Stromal cell of bone marrow (primary cell): ENCODE measurements at regions not wholly inside any gene's neighbourhood (a gene's known extent, or its start where the extent isn't known, plus 50 kb on each side); places are given as distances from the start of the nearest gene placed in this dataset.
"Not testable (repeated sequence)": the region's sequence is repeated elsewhere in the genome, so short reads cannot be mapped to it uniquely, and the experiment has no call there.

Source experiments
- DNase-seq: peaks from one replicate; pipeline ENCODE4 v3.0.0-alpha.2; 2012; ENCODE audit warnings: low read depth

DNA sequence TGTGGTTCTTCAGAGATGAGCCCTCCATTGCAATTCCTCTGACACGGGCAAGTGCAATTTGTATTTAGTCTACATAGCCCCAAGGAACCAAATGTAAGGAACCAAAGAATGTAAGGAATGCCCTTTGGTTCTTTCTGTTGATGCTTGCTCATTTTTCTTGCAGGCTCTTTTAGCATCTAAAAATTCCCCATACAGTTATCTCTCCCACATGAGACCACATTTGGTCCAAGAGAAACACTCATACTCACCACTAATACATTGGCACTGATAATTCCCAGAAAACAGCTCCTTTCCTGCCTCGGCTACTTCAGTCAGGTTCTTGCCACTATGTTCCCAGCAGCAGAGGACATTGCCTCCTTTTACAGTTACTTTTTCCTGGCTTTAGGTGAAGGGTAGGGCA, 332.6 kb downstream of the AEBP2 start:
- DNase-seq: peak; percentile 68

- no peak for DNase-seq
These were observed 333.5 kb downstream of the AEBP2 start for GRCh38 chr12:19772776-19773175.

DNA sequence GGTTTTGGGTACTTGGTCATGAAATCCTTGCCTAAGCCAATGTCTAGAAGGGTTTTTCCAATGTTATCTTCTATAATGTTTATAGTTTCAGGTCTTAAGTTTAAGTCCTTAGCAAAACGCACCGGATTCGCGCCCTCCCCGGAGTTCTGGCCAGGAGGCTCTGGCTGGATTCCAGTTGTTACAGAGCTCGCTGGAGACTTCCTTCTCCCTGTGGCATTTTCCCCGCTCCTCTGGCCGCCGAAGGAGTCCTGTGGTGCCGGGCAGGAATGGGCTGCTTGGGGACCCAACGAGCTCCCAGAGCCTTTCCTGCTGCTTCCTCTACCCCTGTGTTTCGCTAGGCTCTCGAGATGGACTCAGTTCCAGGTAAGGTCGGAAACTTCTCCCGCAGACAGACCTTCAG, 335.9 kb downstream of the AEBP2 start:
- no peak for DNase-seq

GRCh38 chr12:19775976-19776375, 336.7 kb downstream of the AEBP2 start:
- not testable (repeated sequence) for DNase-seq

DNA sequence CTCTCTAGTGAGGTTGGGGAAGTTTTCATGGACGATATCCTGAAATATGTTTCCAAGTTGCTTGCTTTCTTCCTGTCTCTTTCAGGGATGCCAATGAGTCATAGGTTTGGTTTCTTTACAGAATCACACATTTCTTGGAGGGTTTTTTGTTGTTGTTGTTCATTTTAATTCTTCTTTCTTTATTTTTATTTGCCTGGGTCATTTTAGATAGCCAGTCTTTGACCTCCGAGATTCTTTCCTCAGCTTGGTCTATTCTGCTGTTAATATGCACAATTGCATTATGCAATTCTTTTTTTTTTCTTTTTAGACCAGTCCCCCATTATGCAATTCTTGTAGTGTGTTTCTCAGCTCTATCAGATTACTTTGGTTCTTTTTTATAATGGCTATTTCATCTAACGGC, 338.9 kb downstream of the AEBP2 start:
- peak; percentile 23 for DNase-seq

DNA sequence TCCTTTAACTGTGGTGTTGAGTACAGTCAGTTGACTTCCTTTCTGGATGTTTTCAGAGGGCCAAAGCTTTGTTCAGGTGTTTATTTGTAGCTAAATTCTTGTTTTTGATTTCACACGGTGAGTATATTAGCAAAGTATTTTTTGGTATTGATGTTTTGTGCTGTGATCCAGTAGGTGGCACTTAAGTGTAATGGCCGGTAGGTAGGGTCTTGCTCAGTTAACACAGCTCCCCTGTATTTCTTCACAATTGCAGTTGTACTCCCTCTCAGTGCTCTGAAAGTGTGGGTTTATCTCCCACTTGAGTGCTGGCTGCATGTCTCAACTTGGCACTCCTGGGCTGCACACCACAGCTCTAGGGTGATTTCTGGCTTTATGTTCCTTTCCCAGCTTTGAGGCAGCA, 339.5 kb downstream of the AEBP2 start:
- no peak for DNase-seq

GRCh38 chr12:19779395-19780056, 340.2 kb downstream of the AEBP2 start:
- DNase-seq: no peak

DNA sequence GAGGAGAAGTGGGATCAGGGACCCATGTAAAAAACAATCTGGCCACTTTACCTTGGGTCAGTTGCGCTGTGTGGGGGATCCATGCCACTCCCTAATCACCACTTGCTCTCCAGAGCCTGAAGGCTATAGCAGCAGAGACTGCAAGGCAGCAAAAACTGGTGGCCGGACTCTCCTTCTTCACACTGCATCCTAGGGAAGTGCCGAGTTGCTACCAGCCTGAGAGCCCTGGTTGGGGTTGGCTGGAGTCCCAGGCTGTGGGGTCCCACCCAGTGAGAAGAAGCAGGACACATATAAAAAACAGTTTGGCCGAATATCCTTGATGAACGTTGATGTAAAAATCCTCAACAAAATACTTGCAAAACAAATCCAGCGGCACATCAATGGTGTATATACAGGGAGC, 341.2 kb downstream of the AEBP2 start:
- no peak for DNase-seq

DNA sequence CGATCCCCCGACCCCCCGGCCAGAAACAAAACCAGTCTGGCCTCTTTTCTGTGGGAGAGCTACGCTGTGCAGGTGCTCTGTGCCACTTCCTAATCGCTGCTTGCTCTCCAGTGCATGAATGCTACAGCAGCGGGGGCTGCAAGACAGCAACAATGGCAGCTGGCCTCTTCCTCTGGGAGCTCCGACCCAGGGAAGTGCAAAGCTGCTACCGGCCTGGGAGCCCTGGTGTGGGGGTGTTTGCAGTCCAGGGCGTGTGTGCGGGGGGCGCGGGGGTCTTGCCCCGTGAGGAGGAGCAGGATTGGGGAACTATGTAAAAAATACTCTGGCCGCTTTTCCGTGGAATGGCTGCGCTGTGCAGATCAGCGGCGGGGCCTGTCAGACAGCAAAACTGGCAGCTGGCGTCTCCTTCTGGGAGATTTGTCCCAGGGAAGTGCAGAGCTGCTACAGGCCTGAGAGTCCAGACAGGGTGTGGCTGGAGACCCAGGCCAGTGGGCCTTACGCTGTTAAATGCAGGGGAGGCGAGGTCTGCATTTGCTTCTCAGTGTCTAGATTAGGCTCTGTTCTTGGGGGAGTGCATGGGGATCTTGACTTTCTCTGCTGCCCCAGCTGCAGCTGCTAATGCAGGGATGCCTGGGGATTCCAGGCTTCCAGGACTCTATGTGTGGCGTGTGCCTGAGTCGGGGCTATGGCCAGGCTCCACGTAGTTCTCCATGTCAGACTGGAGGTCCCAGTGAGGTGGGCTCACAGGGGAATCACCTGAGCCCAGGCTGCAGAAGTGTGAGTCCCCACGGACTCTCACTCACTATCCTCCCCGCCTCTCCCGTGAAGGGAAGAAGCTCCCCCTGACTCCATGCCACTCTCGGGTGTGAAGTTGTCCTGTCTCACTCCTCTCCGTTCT, 344.5 kb downstream of the AEBP2 start:
- no peak for DNase-seq

GRCh38 chr12:19792028-19792427, 352.7 kb downstream of the AEBP2 start:
- no peak for DNase-seq

- peak; percentile 13 for DNase-seq
These were observed 354.8 kb downstream of the AEBP2 start for GRCh38 chr12:19794116-19794515.

GRCh38 chr12:19799216-19799615, 359.9 kb downstream of the AEBP2 start:
- DNase-seq: peak; percentile 27

- peak; percentile 7 for DNase-seq
These were observed 360.8 kb downstream of the AEBP2 start for GRCh38 chr12:19799895-19800602.

GRCh38 chr12:19800884-19801283, 361.6 kb downstream of the AEBP2 start:
- peak; percentile 17 for DNase-seq

GRCh38 chr12:19801941-19802340, 362.6 kb downstream of the AEBP2 start:
- DNase-seq: no peak

- DNase-seq: no peak
These were observed 363.6 kb downstream of the AEBP2 start for GRCh38 chr12:19802915-19803314.

- DNase-seq: no peak
These were observed 365.4 kb downstream of the AEBP2 start for GRCh38 chr12:19804737-19805136.

DNA sequence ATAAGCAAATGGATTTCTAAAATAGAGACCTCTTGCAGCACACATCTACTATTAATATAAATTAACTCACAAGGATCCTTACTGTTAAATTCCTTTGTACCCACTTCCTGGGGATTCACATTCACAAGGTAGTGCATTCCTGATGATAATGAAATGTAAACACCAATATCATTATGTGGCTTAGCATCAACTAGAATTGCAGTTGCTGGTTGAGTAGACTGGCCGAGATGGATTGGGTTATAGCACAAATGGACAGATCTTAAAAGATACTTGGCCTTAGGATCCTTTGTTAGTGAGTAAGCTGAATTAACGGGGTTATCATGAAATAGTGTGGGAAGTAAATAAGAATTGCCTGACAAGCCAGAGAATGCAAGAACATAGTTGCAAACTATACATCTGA, 369.1 kb downstream of the AEBP2 start:
- DNase-seq: no peak

- DNase-seq: no peak
These were observed 370.9 kb downstream of the AEBP2 start for GRCh38 chr12:19810213-19810612.

- DNase-seq: no peak
These were observed 372.6 kb downstream of the AEBP2 start for GRCh38 chr12:19811922-19812321.

DNA sequence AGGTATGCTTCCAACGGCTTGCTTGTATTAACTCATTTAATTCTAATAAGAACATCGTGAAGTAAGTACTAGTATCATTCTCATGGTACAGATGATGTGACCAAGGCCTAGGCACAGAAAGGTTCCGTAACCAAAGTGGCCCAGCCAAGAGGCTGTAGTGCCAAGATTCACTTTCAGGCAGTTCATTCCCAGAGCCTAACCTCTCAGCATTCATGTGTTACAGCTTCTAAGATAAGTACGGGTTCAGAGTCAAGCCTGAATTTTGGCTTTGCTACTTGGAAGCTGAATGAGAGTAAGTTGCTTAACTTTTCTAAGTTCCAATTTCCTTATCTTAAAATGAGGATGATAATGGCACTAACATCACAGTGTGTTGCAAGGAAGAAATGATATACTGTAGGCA, 379.9 kb downstream of the AEBP2 start:
- DNase-seq: no peak

DNA sequence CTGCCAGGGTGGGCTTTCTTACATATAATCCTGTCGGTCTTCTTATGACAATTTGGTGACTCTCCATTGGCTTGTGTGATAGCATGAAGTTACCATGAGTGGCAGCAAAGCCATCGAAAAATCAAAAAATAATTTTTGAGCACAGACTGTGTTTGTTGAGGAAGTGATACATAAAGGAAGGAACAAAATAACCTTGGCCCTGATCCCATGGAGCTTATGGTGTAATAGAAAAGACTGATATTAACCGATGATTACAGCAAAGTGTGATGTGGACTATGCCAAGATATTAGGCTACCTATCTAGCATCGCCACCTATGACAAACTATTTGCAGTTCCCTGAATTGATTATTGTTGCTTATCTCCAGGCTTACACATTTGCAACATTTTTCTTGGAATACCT, 383.2 kb downstream of the AEBP2 start:
- no peak for DNase-seq

DNA sequence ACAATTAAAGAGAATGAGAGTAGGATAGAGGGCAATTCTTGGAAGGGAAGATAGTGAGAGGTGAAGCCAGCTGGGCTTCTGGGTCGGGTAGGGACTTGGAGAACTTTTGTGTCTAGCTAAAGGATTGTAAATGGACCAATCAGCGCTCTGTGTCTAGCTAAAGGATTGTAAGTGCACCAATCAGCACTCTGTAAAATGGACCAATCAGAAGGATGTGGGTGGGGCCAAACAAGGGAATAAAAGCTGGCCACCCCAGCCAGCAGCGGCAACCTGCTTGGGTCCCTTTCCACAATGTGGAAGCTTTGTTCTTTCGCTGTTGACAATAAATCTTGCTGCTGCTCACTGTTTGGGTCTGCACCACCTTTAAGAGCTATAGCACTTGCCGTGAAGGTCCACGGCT, 384.0 kb downstream of the AEBP2 start:
- DNase-seq: not testable (repeated sequence)
